ENCODE measurements at regions not wholly inside any gene's neighbourhood (a gene's known extent, or its start where the extent isn't known, plus 50 kb on each side); places are given as distances from the start of the nearest gene placed in this dataset.

DNA sequence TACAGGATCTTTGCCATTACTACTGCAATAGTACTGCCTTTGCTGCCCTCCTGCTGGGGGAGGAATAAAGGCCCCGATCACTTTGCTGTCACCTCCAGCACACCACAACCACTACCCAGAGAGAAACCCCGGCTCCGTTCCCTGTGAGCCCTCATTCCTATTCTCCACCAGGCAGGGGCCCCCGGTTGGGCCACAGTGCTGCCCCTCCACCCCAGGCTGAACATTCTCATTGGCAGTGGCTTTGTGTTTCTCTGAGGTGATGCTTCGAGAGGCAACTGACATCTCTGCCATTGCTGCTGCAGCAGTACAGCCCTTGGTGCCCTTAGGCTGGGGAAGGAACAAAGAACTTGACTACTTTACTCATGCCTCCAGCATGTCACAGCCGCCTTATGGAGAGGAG lies 612.9 kb upstream of the EPHA6 start:
- TF ChIP-seq CTCF (IDR thresholded peaks at IDR 0.05): no peak
- no peak for TF ChIP-seq POLR2A (IDR thresholded peaks at IDR 0.05)
